WTC11 (cell line): ENCODE measurements at regions not wholly inside any gene's neighbourhood (a gene's known extent, or its start where the extent isn't known, plus 50 kb on each side); places are given as distances from the start of the nearest gene placed in this dataset.

ENCODE experiments used
- ATAC-seq: fragments of 200-7000 bp; cut with Tn5 transposase; 2 replicates; pipeline ENCODE4 v1.10.0; 2021; ENCODE audit warnings: mild to moderate bottlenecking, moderate library complexity
- CTCF ChIA-PET: fragments of 300-600 bp; sonication (Branson Sonifier 250); formaldehyde crosslinking; loops from one replicate; lab custom pipeline; 2021; ENCODE audit warnings: antibody characterized with exemption; lab: Charles Lee
- POLR2A ChIA-PET: fragments of 350-600 bp; sonication (Branson Sonifier 250); formaldehyde crosslinking; loops from one replicate; lab custom pipeline; 2021; ENCODE audit warnings: antibody characterized with exemption; lab: Charles Lee
- DNase-seq: peaks from one replicate; pipeline ENCODE4 v3.0.0; 2021; ENCODE audit warnings: low spot score
- H3K27ac Mint-ChIP-seq: 2 replicates; pipeline ENCODE4 v1.8.0; 2021; ENCODE audit warnings: mixed read lengths
- H3K27me3 Mint-ChIP-seq: 2 replicates; pipeline ENCODE4 v1.8.0; 2021; ENCODE audit warnings: low read depth, mild to moderate bottlenecking, moderate library complexity, mixed read lengths
- H3K36me3 Mint-ChIP-seq: 2 replicates; pipeline ENCODE4 v1.8.0; 2021; ENCODE audit warnings: mixed read lengths
- H3K4me1 Mint-ChIP-seq: 2 replicates; pipeline ENCODE4 v1.8.0; 2022; ENCODE audit warnings: mixed read lengths
- H3K4me3 Mint-ChIP-seq: 2 replicates; pipeline ENCODE4 v1.8.0; 2021; ENCODE audit warnings: mild to moderate bottlenecking, moderate library complexity, mixed read lengths
- H3K9me3 Mint-ChIP-seq: 2 replicates; pipeline ENCODE4 v1.8.0; 2021; ENCODE audit warnings: mixed read lengths
- EMX1 ChIP-seq: fragments of 250-450 bp; sonication (Bioruptor Pico); IDR thresholded peaks from 2 replicates; pipeline ENCODE4 v1.8.0; 2021; ENCODE audit warnings: mild to moderate bottlenecking
- JUN ChIP-seq: sonication (generic); formaldehyde crosslinking; IDR thresholded peaks from 2 replicates; pipeline ENCODE4 v1.8.0; 2023; ENCODE audit warnings: mild to moderate bottlenecking, missing genetic modification reagents
- MYBL2 ChIP-seq: sonication (generic); formaldehyde crosslinking; IDR thresholded peaks from 2 replicates; pipeline ENCODE4 v1.8.1; 2023; ENCODE audit warnings: mild to moderate bottlenecking, moderate library complexity, missing genetic modification reagents
- NFE2L1 ChIP-seq: sonication (generic); formaldehyde crosslinking; IDR thresholded peaks from 2 replicates; pipeline ENCODE4 v1.8.1; 2023; ENCODE audit warnings: missing genetic modification reagents
- TEAD4 ChIP-seq: sonication (generic); formaldehyde crosslinking; IDR thresholded peaks from 2 replicates; pipeline ENCODE4 v1.8.0; 2022; ENCODE audit warnings: mild to moderate bottlenecking, missing genetic modification reagents
- ZBTB21 ChIP-seq: sonication (generic); formaldehyde crosslinking; IDR thresholded peaks from 2 replicates; pipeline ENCODE4 v1.8.1; 2023; ENCODE audit warnings: mild to moderate bottlenecking, missing genetic modification reagents, borderline replicate concordance
- ZNF263 ChIP-seq: sonication (generic); formaldehyde crosslinking; IDR thresholded peaks from 2 replicates; pipeline ENCODE4 v1.8.1; 2022; ENCODE audit warnings: low read depth, mild to moderate bottlenecking, moderate library complexity, missing genetic modification reagents
- ZNF317 ChIP-seq: sonication (generic); formaldehyde crosslinking; IDR thresholded peaks from 2 replicates; pipeline ENCODE4 v1.8.1; 2023; ENCODE audit warnings: low read depth, mild to moderate bottlenecking, moderate library complexity, missing genetic modification reagents, borderline replicate concordance
- ZNF396 ChIP-seq: fragments of 250-450 bp; sonication (Bioruptor Pico); IDR thresholded peaks from 2 replicates; pipeline ENCODE4 v1.8.0; 2021; ENCODE audit warnings: mild to moderate bottlenecking, moderate library complexity, borderline replicate concordance
- TF ChIP-seq, protein P1 (sequence below): sonication (generic); formaldehyde crosslinking; conservative IDR thresholded peaks from 2 replicates; pipeline ENCODE4 v1.8.1; 2022; ENCODE audit warnings: mild to moderate bottlenecking, missing genetic modification reagents
- TF ChIP-seq, protein P2 (sequence below): fragments of 200-600 bp; IDR thresholded peaks from 2 replicates; pipeline ENCODE4 v1.8.0; 2022; ENCODE audit warnings: antibody characterized with exemption
- TF ChIP-seq, protein P3 (sequence below): sonication (generic); formaldehyde crosslinking; IDR thresholded peaks from 2 replicates; pipeline ENCODE4 v1.8.1; 2022; ENCODE audit warnings: mild to moderate bottlenecking, missing genetic modification reagents, moderate library complexity, borderline replicate concordance
- TF ChIP-seq, protein P4 (sequence below): sonication (generic); formaldehyde crosslinking; IDR thresholded peaks from 2 replicates; pipeline ENCODE4 v1.8.0; 2022; ENCODE audit warnings: mild to moderate bottlenecking, missing genetic modification reagents
- TF ChIP-seq, protein P5 (sequence below): sonication (generic); formaldehyde crosslinking; IDR thresholded peaks from 2 replicates; pipeline ENCODE4 v1.8.1; 2023; ENCODE audit warnings: mild to moderate bottlenecking, missing genetic modification reagents, borderline replicate concordance
- TF ChIP-seq, protein P6 (sequence below): sonication (generic); formaldehyde crosslinking; IDR thresholded peaks from 2 replicates; pipeline ENCODE4 v1.8.1; 2023; ENCODE audit warnings: mild to moderate bottlenecking, missing genetic modification reagents
- TF ChIP-seq, protein P7 (sequence below): sonication (generic); formaldehyde crosslinking; IDR thresholded peaks from 2 replicates; pipeline ENCODE4 v1.8.1; 2023; ENCODE audit warnings: mild to moderate bottlenecking, missing genetic modification reagents, moderate library complexity
- TF ChIP-seq, protein P8 (sequence below): sonication (generic); formaldehyde crosslinking; IDR thresholded peaks from 2 replicates; pipeline ENCODE4 v1.8.1; 2023; ENCODE audit warnings: mild to moderate bottlenecking, missing genetic modification reagents, moderate library complexity

DNA sequence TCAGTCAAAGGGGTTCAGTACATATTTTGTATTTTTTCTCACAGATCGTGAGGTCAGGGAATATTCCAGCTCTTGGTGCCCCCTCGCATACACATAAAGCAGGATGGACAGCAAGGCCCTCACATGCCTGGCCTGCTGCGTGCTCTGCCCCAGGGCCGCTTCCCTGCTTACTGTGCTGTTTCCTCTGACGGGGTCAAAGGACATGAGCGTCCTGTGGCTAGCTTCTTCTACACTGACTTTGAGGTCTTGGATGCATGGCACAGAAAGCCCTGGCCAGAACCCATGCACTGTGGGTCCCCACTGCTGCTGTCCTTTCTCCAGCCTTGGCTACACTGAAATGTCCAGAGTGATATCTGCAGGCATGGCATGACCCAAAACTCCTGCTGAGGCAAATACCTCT, 92.5 kb upstream of the GGTLC1 start:
- DNase-seq, result no peak
- Mint-ChIP-seq H3K36me3 (no peaks in the 10 kb centered on the region), H3K27ac (no peak overlapping the region), H3K9me3 (0 out of 2 replicates have a peak, but pooled peaks cover 3% of the 10 kb centered on the region), H3K27me3 (no peaks in the 10 kb centered on the region; the same call in 1 of the 2 replicates), H3K4me1 (no peaks in the 10 kb centered on the region), H3K4me3 (no peak overlapping the region)
- CTCF ChIA-PET, result no interaction called here
- no peak for ATAC-seq
- TF ChIP-seq, protein P1, sequence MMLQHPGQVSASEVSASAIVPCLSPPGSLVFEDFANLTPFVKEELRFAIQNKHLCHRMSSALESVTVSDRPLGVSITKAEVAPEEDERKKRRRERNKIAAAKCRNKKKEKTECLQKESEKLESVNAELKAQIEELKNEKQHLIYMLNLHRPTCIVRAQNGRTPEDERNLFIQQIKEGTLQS, result no peak
- no peak for TF ChIP-seq TEAD4
- TF ChIP-seq NFE2L1 (CRISPR knock-in tag), result no peak
- TF ChIP-seq ZNF396 (CRISPR knock-in tag), result no peak
- TF ChIP-seq EMX1 (CRISPR knock-in tag), result no peak
- TF ChIP-seq, protein P2, sequence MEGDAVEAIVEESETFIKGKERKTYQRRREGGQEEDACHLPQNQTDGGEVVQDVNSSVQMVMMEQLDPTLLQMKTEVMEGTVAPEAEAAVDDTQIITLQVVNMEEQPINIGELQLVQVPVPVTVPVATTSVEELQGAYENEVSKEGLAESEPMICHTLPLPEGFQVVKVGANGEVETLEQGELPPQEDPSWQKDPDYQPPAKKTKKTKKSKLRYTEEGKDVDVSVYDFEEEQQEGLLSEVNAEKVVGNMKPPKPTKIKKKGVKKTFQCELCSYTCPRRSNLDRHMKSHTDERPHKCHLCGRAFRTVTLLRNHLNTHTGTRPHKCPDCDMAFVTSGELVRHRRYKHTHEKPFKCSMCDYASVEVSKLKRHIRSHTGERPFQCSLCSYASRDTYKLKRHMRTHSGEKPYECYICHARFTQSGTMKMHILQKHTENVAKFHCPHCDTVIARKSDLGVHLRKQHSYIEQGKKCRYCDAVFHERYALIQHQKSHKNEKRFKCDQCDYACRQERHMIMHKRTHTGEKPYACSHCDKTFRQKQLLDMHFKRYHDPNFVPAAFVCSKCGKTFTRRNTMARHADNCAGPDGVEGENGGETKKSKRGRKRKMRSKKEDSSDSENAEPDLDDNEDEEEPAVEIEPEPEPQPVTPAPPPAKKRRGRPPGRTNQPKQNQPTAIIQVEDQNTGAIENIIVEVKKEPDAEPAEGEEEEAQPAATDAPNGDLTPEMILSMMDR, result no peak
- TF ChIP-seq, protein P3, sequence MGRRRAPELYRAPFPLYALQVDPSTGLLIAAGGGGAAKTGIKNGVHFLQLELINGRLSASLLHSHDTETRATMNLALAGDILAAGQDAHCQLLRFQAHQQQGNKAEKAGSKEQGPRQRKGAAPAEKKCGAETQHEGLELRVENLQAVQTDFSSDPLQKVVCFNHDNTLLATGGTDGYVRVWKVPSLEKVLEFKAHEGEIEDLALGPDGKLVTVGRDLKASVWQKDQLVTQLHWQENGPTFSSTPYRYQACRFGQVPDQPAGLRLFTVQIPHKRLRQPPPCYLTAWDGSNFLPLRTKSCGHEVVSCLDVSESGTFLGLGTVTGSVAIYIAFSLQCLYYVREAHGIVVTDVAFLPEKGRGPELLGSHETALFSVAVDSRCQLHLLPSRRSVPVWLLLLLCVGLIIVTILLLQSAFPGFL (CRISPR knock-in tag), result no peak
- TF ChIP-seq JUN (CRISPR knock-in tag), result no peak
- TF ChIP-seq, protein P4, sequence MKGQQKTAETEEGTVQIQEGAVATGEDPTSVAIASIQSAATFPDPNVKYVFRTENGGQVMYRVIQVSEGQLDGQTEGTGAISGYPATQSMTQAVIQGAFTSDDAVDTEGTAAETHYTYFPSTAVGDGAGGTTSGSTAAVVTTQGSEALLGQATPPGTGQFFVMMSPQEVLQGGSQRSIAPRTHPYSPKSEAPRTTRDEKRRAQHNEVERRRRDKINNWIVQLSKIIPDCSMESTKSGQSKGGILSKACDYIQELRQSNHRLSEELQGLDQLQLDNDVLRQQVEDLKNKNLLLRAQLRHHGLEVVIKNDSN (CRISPR knock-in tag), result no peak
- TF ChIP-seq, protein P5, sequence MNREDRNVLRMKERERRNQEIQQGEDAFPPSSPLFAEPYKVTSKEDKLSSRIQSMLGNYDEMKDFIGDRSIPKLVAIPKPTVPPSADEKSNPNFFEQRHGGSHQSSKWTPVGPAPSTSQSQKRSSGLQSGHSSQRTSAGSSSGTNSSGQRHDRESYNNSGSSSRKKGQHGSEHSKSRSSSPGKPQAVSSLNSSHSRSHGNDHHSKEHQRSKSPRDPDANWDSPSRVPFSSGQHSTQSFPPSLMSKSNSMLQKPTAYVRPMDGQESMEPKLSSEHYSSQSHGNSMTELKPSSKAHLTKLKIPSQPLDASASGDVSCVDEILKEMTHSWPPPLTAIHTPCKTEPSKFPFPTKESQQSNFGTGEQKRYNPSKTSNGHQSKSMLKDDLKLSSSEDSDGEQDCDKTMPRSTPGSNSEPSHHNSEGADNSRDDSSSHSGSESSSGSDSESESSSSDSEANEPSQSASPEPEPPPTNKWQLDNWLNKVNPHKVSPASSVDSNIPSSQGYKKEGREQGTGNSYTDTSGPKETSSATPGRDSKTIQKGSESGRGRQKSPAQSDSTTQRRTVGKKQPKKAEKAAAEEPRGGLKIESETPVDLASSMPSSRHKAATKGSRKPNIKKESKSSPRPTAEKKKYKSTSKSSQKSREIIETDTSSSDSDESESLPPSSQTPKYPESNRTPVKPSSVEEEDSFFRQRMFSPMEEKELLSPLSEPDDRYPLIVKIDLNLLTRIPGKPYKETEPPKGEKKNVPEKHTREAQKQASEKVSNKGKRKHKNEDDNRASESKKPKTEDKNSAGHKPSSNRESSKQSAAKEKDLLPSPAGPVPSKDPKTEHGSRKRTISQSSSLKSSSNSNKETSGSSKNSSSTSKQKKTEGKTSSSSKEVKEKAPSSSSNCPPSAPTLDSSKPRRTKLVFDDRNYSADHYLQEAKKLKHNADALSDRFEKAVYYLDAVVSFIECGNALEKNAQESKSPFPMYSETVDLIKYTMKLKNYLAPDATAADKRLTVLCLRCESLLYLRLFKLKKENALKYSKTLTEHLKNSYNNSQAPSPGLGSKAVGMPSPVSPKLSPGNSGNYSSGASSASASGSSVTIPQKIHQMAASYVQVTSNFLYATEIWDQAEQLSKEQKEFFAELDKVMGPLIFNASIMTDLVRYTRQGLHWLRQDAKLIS, result no peak
- TF ChIP-seq MYBL2 (CRISPR knock-in tag), result no peak
- TF ChIP-seq, protein P6, sequence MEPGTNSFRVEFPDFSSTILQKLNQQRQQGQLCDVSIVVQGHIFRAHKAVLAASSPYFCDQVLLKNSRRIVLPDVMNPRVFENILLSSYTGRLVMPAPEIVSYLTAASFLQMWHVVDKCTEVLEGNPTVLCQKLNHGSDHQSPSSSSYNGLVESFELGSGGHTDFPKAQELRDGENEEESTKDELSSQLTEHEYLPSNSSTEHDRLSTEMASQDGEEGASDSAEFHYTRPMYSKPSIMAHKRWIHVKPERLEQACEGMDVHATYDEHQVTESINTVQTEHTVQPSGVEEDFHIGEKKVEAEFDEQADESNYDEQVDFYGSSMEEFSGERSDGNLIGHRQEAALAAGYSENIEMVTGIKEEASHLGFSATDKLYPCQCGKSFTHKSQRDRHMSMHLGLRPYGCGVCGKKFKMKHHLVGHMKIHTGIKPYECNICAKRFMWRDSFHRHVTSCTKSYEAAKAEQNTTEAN, result no peak
- TF ChIP-seq, protein P7, sequence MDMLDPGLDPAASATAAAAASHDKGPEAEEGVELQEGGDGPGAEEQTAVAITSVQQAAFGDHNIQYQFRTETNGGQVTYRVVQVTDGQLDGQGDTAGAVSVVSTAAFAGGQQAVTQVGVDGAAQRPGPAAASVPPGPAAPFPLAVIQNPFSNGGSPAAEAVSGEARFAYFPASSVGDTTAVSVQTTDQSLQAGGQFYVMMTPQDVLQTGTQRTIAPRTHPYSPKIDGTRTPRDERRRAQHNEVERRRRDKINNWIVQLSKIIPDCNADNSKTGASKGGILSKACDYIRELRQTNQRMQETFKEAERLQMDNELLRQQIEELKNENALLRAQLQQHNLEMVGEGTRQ, result no peak
- POLR2A ChIA-PET, result no interaction called here

DNA sequence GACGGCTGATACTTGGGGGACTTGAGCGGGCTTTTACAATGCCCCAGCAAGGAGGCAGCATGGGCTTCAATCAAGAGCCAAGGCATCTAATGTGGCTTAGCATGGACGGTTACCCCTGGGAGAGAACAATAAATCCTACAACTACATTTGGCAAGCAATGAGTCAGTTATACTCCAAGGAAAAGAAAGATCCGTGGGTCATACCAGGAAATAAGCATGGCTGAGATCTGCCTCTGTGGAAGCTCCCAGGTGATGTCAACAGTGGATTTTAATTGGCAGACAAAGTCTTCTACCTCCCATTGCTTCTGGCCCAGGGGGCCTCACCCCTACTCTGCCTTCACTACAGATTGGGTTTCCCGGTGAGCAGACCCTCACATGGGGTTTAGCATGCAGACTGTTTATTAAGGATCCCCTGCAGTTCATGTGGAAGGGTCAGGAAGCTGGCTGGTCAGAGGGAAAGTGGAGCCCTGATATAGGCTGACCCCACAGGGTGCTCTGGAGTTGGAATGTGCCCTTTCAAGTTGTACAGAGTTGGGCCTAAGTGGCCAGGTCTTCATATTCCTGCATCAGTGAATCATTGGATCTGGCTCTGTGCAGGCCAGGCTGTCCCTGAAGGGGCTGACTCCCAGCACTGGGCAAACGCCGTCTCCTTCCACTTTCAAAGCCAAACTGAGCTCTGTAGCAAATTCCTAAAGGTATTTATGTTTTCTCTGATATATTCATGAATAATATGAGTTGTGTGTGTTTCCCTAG, 91.3 kb upstream of the GGTLC1 start:
- H3K27me3 Mint-ChIP-seq, result no peaks in the 10 kb centered on the region; the same call in 1 of the 2 replicates
- DNase-seq, result no peak
- ATAC-seq, result no peak
- no peak overlapping the region for H3K4me3 Mint-ChIP-seq
- H3K27ac Mint-ChIP-seq, result no peak overlapping the region
- H3K4me1 Mint-ChIP-seq, result no peaks in the 10 kb centered on the region
- H3K36me3 Mint-ChIP-seq, result no peaks in the 10 kb centered on the region
- H3K9me3 Mint-ChIP-seq, result 0 out of 2 replicates have a peak, but pooled peaks cover 3% of the 10 kb centered on the region
- POLR2A ChIA-PET, result no interaction called here
- CTCF ChIA-PET, result no interaction called here
- TF ChIP-seq ZBTB21 (CRISPR knock-in tag) (no peak), ZNF317 (CRISPR knock-in tag) (no peak), ZNF263 (no peak)
- TF ChIP-seq, protein P8, sequence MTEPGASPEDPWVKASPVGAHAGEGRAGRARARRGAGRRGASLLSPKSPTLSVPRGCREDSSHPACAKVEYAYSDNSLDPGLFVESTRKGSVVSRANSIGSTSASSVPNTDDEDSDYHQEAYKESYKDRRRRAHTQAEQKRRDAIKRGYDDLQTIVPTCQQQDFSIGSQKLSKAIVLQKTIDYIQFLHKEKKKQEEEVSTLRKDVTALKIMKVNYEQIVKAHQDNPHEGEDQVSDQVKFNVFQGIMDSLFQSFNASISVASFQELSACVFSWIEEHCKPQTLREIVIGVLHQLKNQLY (CRISPR knock-in tag), result no peak
- TF ChIP-seq, protein P5, result no peak
